H9 (cell line): ENCODE measurements at regions not wholly inside any gene's neighbourhood (a gene's known extent, or its start where the extent isn't known, plus 50 kb on each side); places are given as distances from the start of the nearest gene placed in this dataset.
A peak's percentile ranks its signal among the peaks of the same experiment; 100 is the strongest.

ENCODE experiments used
- DNase-seq: peaks from one replicate; pipeline ENCODE4 v3.0.0-alpha.2; 2017
- H2AFZ ChIP-seq: one replicate; pipeline ENCODE4 v1.6.1; 2013; ENCODE audit warnings: mild to moderate bottlenecking, low read length, control low read depth, moderate library complexity
- H2AK5ac ChIP-seq: 2 replicates; pipeline ENCODE4 v1.6.1; 2013; ENCODE audit warnings: low read length, control low read depth, mixed read lengths; ENCODE audit not compliant: insufficient read length
- H2BK120ac ChIP-seq: one replicate; pipeline ENCODE4 v1.6.1; 2013; ENCODE audit warnings: low read depth, mild to moderate bottlenecking, low read length, control low read depth, inconsistent platforms; ENCODE audit not compliant: poor library complexity, severe bottlenecking
- H2BK12ac ChIP-seq: 2 replicates; pipeline ENCODE4 v1.6.1; 2013; ENCODE audit warnings: low read length, control low read depth, mixed read lengths, low read depth; ENCODE audit not compliant: insufficient read length
- H2BK15ac ChIP-seq: 2 replicates; pipeline ENCODE4 v1.6.1; 2013; ENCODE audit warnings: low read depth, low read length, control low read depth
- H2BK20ac ChIP-seq: one replicate; pipeline ENCODE4 v1.6.1; 2013; ENCODE audit warnings: low read depth, mild to moderate bottlenecking, low read length, control low read depth, inconsistent platforms; ENCODE audit not compliant: poor library complexity, severe bottlenecking
- H2BK5ac ChIP-seq: 2 replicates; pipeline ENCODE4 v1.6.1; 2013; ENCODE audit warnings: low read length, control low read depth, mixed read lengths; ENCODE audit not compliant: insufficient read length
- H3K14ac ChIP-seq: 2 replicates; pipeline ENCODE4 v1.6.1; 2013; ENCODE audit warnings: low read length, control low read depth; ENCODE audit not compliant: insufficient read depth
- H3K18ac ChIP-seq: 2 replicates; pipeline ENCODE4 v1.6.1; 2013; ENCODE audit warnings: low read depth, mild to moderate bottlenecking, mixed read lengths, low read length, control low read depth; ENCODE audit not compliant: insufficient read length
- H3K23ac ChIP-seq: 2 replicates; pipeline ENCODE4 v1.6.1; 2013; ENCODE audit warnings: low read length, control low read depth, mixed read lengths, low read depth; ENCODE audit not compliant: insufficient read length
- H3K23me2 ChIP-seq: 2 replicates; pipeline ENCODE4 v1.6.1; 2013; ENCODE audit warnings: low read depth, mild to moderate bottlenecking, mixed read lengths, low read length, control low read depth; ENCODE audit not compliant: insufficient read length, poor library complexity, severe bottlenecking
- H3K27ac ChIP-seq: 2 replicates; pipeline ENCODE4 v1.5.1; 2013; ENCODE audit warnings: low read length, control low read depth, mixed read lengths, low read depth; ENCODE audit not compliant: insufficient read length
- H3K27me3 ChIP-seq: 2 replicates; pipeline ENCODE4 v1.6.1; 2013; ENCODE audit warnings: low read length, control low read depth, inconsistent platforms; ENCODE audit not compliant: insufficient read depth
- H3K4ac ChIP-seq: 2 replicates; pipeline ENCODE4 v1.6.1; 2013; ENCODE audit warnings: low read depth, mild to moderate bottlenecking, control low read depth, inconsistent platforms, low read length, moderate library complexity
- H3K4me1 ChIP-seq: 2 replicates; pipeline ENCODE4 v1.6.1; 2013; ENCODE audit warnings: low read length, control low read depth, inconsistent platforms; ENCODE audit not compliant: insufficient read depth
- H3K4me2 ChIP-seq: 2 replicates; pipeline ENCODE4 v1.6.1; 2013; ENCODE audit warnings: low read length, control low read depth, mixed read lengths; ENCODE audit not compliant: insufficient read length, insufficient read depth
- H3K56ac ChIP-seq: 2 replicates; pipeline ENCODE4 v1.6.1; 2013; ENCODE audit warnings: low read depth, mild to moderate bottlenecking, mixed read lengths, low read length, control low read depth; ENCODE audit not compliant: insufficient read length
- H3K79me1 ChIP-seq: 2 replicates; pipeline ENCODE4 v1.6.1; 2013; ENCODE audit warnings: low read depth, mild to moderate bottlenecking, moderate library complexity, low read length, control low read depth, inconsistent platforms; ENCODE audit not compliant: insufficient read depth, poor library complexity, severe bottlenecking
- H3K79me2 ChIP-seq: 2 replicates; pipeline ENCODE4 v1.6.1; 2013; ENCODE audit warnings: low read length, control low read depth, inconsistent platforms; ENCODE audit not compliant: insufficient read depth
- H3K9ac ChIP-seq: 2 replicates; pipeline ENCODE4 v1.6.1; 2013; ENCODE audit warnings: low read length, control low read depth, mixed read lengths; ENCODE audit not compliant: insufficient read length; ENCODE audit errors: extremely low read depth
- H3K9me3 ChIP-seq: one replicate; pipeline ENCODE4 v1.6.1; 2013; ENCODE audit warnings: low read depth, low read length, inconsistent platforms; ENCODE audit not compliant: control insufficient read depth
- H3T11ph ChIP-seq: one replicate; pipeline ENCODE4 v1.6.1; 2013; ENCODE audit warnings: mild to moderate bottlenecking, low read length, control low read depth, inconsistent platforms
- H4K20me1 ChIP-seq: one replicate; pipeline ENCODE4 v1.6.1; 2013; ENCODE audit not compliant: control insufficient read depth, insufficient read length, insufficient read depth
- H4K5ac ChIP-seq: 2 replicates; pipeline ENCODE4 v1.6.1; 2013; ENCODE audit warnings: low read depth, mild to moderate bottlenecking, mixed read lengths, low read length, control low read depth; ENCODE audit not compliant: insufficient read length
- H4K8ac ChIP-seq: replicated peaks from 2 replicates; pipeline ENCODE4 v1.6.1; 2013; ENCODE audit warnings: low read length, control low read depth, mixed read lengths, low read depth; ENCODE audit not compliant: insufficient read length
- H4K91ac ChIP-seq: 2 replicates; pipeline ENCODE4 v1.6.1; 2013; ENCODE audit warnings: low read depth, mild to moderate bottlenecking, moderate library complexity, mixed read lengths, low read length, control low read depth; ENCODE audit not compliant: insufficient read length
- H3K27ac Mint-ChIP-seq, 3 experiments: 2 replicates in 2 of 3; 3 replicates in 1 of 3; pipeline ENCODE4 v1.8.0; 2020 to 2021; ENCODE audit warnings: mixed read lengths in 3 of 3, mild to moderate bottlenecking in 1 of 3, moderate library complexity in 1 of 3
- H3K27me3 Mint-ChIP-seq: 2 replicates; pipeline ENCODE4 v1.8.0; 2021; ENCODE audit warnings: low read depth, mild to moderate bottlenecking, moderate library complexity, mixed read lengths
- H3K36me3 Mint-ChIP-seq, 3 experiments: 2 replicates in 2 of 3; 3 replicates in 1 of 3; pipeline ENCODE4 v1.8.0; 2020 to 2021; ENCODE audit warnings: low read depth in 3 of 3, mixed read lengths in 3 of 3; ENCODE audit not compliant: insufficient read depth in 1 of 3
- H3K4me1 Mint-ChIP-seq, 2 experiments: 2 replicates each; pipeline ENCODE4 v1.8.0; 2020; ENCODE audit warnings: mixed read lengths in 2 of 2
- H3K4me3 Mint-ChIP-seq, 2 experiments: 2 replicates in 1 of 2; 3 replicates in 1 of 2; pipeline ENCODE4 v1.8.0; 2020 to 2021; ENCODE audit warnings: mild to moderate bottlenecking in 2 of 2, mixed read lengths in 2 of 2, moderate library complexity in 1 of 2
- H3K9me3 Mint-ChIP-seq, 2 experiments: 2 replicates in 1 of 2; 3 replicates in 1 of 2; pipeline ENCODE4 v1.8.0; 2020; ENCODE audit warnings: mild to moderate bottlenecking in 2 of 2, mixed read lengths in 2 of 2, moderate library complexity in 1 of 2
- WGBS: extraction: QIAGEN DNeasy Blood & Tissue Kit; methylation state at CpG from one replicate; pipeline ENCODE4 v1.1.7; 2013; ENCODE audit warnings: missing lambda C conversion rate, low lambda C conversion rate, mixed read lengths; ENCODE audit not compliant: insufficient read length; ENCODE audit errors: extremely low coverage; 5-methylcytosine and 5-hydroxymethylcytosine counted together
- TF ChIP-seq, protein P1 (sequence below): fragments of 200-600 bp; sonication (generic); conservative IDR thresholded peaks from 3 replicates; pipeline ENCODE4 v1.8.0; 2021; ENCODE audit warnings: antibody characterized with exemption, mild to moderate bottlenecking

DNA sequence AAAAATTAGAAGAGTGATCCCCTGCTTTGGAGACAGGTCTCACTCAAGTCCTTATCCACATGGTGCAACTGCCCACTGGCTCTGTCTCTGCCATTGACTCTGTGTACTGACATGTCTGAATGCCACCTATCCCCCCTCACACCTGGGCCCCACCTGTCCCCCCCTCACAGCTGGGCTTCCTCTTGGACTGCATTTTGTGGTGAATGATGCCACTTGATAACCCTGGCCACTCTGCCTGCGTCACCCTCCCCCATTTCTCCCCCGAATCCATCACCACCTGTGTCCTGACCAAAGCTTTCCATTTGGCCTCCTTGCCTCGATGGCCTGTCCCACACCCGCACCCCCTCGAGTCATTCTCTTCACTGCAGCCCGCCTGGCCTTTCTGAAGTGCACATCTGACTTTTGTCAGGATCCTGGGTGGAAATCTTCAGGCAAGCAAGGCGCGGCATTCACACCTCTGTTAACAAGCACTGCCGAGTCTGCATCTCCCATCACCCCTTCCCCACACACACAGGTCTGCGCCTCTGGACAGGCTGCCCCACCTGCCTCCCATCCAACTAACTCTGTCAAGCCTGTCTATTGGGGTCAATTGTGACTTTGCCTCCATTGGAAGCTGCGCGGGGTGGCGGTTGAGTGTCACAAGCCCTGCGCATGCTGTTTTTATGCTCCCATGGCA lies 175.3 kb upstream of the KLF14 start:
- no peak overlapping the region for H3T11ph ChIP-seq
- TF ChIP-seq, protein P1, sequence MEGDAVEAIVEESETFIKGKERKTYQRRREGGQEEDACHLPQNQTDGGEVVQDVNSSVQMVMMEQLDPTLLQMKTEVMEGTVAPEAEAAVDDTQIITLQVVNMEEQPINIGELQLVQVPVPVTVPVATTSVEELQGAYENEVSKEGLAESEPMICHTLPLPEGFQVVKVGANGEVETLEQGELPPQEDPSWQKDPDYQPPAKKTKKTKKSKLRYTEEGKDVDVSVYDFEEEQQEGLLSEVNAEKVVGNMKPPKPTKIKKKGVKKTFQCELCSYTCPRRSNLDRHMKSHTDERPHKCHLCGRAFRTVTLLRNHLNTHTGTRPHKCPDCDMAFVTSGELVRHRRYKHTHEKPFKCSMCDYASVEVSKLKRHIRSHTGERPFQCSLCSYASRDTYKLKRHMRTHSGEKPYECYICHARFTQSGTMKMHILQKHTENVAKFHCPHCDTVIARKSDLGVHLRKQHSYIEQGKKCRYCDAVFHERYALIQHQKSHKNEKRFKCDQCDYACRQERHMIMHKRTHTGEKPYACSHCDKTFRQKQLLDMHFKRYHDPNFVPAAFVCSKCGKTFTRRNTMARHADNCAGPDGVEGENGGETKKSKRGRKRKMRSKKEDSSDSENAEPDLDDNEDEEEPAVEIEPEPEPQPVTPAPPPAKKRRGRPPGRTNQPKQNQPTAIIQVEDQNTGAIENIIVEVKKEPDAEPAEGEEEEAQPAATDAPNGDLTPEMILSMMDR, result no peak
- no peaks in the 10 kb centered on the region for H4K20me1 ChIP-seq
- Mint-ChIP-seq H3K36me3 (no peaks in the 10 kb centered on the region), H3K27me3 (no peaks in the 10 kb centered on the region), H3K9me3 (no peaks in the 10 kb centered on the region), H3K4me1 (peaks cover 60 to 63% of the 10 kb centered on the region in 2 experiments), H3K27ac (peak overlapping the region in 1 of 3 experiments; percentile 70; a peak in 4 of 7 replicates), H3K4me3 (peak overlapping the region in 1 of 2 experiments; percentile 3; a peak in 1 of 5 replicates)
- no peak overlapping the region for H2BK15ac ChIP-seq
- H3K27ac ChIP-seq, result no peak overlapping the region
- H3K4me2 ChIP-seq, result no peak overlapping the region
- H3K14ac ChIP-seq, result peak overlapping the region; percentile 6
- H4K8ac ChIP-seq, result no peak overlapping the region
- DNase-seq, result no peak
- H3K79me1 ChIP-seq, result no peaks in the 10 kb centered on the region
- peak overlapping the region; percentile 18 for H4K91ac ChIP-seq
- H3K27me3 ChIP-seq, result no peaks in the 10 kb centered on the region
- H2BK120ac ChIP-seq, result no peak overlapping the region
- H3K23me2 ChIP-seq, result peaks cover 4% of the 10 kb centered on the region
- H3K4me1 ChIP-seq, result peaks cover 26% of the 10 kb centered on the region; the same call in 1 of the 2 replicates
- H2AFZ ChIP-seq, result no peak overlapping the region
- H2BK20ac ChIP-seq, result no peak overlapping the region
- H3K79me2 ChIP-seq, result no peaks in the 10 kb centered on the region
- no peak overlapping the region for H2AK5ac ChIP-seq
- no peak overlapping the region for H3K56ac ChIP-seq
- no peak overlapping the region for H2BK12ac ChIP-seq
- H3K23ac ChIP-seq, result no peak overlapping the region
- H3K9me3 ChIP-seq, result no peaks in the 10 kb centered on the region
- H3K4ac ChIP-seq, result no peak overlapping the region
- H4K5ac ChIP-seq, result no peak overlapping the region
- no peak overlapping the region for H3K9ac ChIP-seq
- H3K18ac ChIP-seq, result peak overlapping the region; percentile 44
- no peak overlapping the region for H2BK5ac ChIP-seq
- WGBS, result no CpG with 5 or more reads among the region's 14 CpGs
